Keratinocyte (primary cell): ENCODE measurements at regions not wholly inside any gene's neighbourhood (a gene's known extent, or its start where the extent isn't known, plus 50 kb on each side); places are given as distances from the start of the nearest gene placed in this dataset.
A peak's percentile ranks its signal among the peaks of the same experiment; 100 is the strongest.

Source experiments
- DNase-seq: peaks from one replicate; pipeline ENCODE4 v3.0.0-alpha.2; 2011; ENCODE audit warnings: low read depth, missing footprints, low spot score
- FAIRE-seq: peaks from 2 replicates; lab custom pipeline; 2011; peaks lifted over from hg19 to GRCh38; lab: Jason Lieb, UNC
- H2AFZ ChIP-seq: 2 replicates; pipeline ENCODE4 v1.6.0; 2012; ENCODE audit warnings: low read length, control low read depth, inconsistent platforms; ENCODE audit not compliant: control insufficient read depth
- H3K27ac ChIP-seq: 2 replicates; pipeline ENCODE4 v1.5.1; 2011; ENCODE audit warnings: low read length; ENCODE audit not compliant: control insufficient read depth, insufficient read depth
- H3K27me3 ChIP-seq: 3 replicates; pipeline ENCODE4 v1.6.0; 2011; ENCODE audit warnings: low read length; ENCODE audit not compliant: control insufficient read depth, insufficient read depth; ENCODE audit errors: extremely low read depth
- H3K36me3 ChIP-seq, 2 experiments: 2 replicates in 1 of 2; 3 replicates in 1 of 2; pipeline ENCODE4 v1.5.1; 2011; ENCODE audit warnings: low read length in 2 of 2, mild to moderate bottlenecking in 1 of 2; ENCODE audit not compliant: control insufficient read depth in 2 of 2, insufficient read depth in 2 of 2; ENCODE audit errors: extremely low read depth in 1 of 2
- H3K4me1 ChIP-seq: 3 replicates; pipeline ENCODE4 v1.5.1; 2011; ENCODE audit warnings: low read length; ENCODE audit not compliant: control insufficient read depth, insufficient read depth; ENCODE audit errors: extremely low read depth
- H3K4me2 ChIP-seq: 3 replicates; pipeline ENCODE4 v1.6.0; 2011; ENCODE audit warnings: low read depth, low read length; ENCODE audit not compliant: control insufficient read depth, insufficient read depth; ENCODE audit errors: extremely low read depth
- H3K4me3 ChIP-seq, 3 experiments: fragments of 200-600 bp in 1 of 3; sonication (generic) in 1 of 3; 2 replicates in 2 of 3; 3 replicates in 1 of 3; pipeline ENCODE4 v1.5.1; 2011 to 2016; ENCODE audit warnings: low read length in 3 of 3, mild to moderate bottlenecking in 3 of 3, control low read depth in 2 of 3, inconsistent platforms in 1 of 3, low read depth in 1 of 3, mixed read lengths in 1 of 3, mixed run types in 1 of 3, moderate library complexity in 1 of 3; ENCODE audit not compliant: control insufficient read depth in 2 of 3, insufficient read depth in 2 of 3; ENCODE audit errors: extremely low read depth in 1 of 3
- H3K79me2 ChIP-seq: 2 replicates; pipeline ENCODE4 v1.6.0; 2012; ENCODE audit warnings: low read length; ENCODE audit not compliant: control insufficient read depth, insufficient read depth
- H3K9ac ChIP-seq: 3 replicates; pipeline ENCODE4 v1.6.0; 2011; ENCODE audit warnings: low read length; ENCODE audit not compliant: control insufficient read depth, insufficient read depth; ENCODE audit errors: extremely low read depth
- H3K9me1 ChIP-seq: 3 replicates; pipeline ENCODE4 v1.6.0; 2011; ENCODE audit warnings: low read length; ENCODE audit not compliant: control insufficient read depth, insufficient read depth; ENCODE audit errors: extremely low read depth
- H3K9me3 ChIP-seq: 2 replicates; pipeline ENCODE4 v1.5.1; 2012; ENCODE audit warnings: low read depth, low read length; ENCODE audit not compliant: control insufficient read depth
- H4K20me1 ChIP-seq: 3 replicates; pipeline ENCODE4 v1.6.0; 2011; ENCODE audit warnings: low read length; ENCODE audit not compliant: control insufficient read depth, insufficient read depth; ENCODE audit errors: extremely low read depth
- CTCF ChIP-seq, 3 experiments: IDR thresholded peaks in 1 of 3; conservative IDR thresholded peaks in 1 of 3; optimal IDR thresholded peaks in 1 of 3; 2 replicates in 2 of 3; 3 replicates in 1 of 3; pipeline versions ENCODE3 to v1.5.1; 2011; ENCODE audit warnings: low read length in 3 of 3, mild to moderate bottlenecking in 3 of 3, moderate library complexity in 2 of 3, control low read depth in 1 of 3, inconsistent platforms in 1 of 3; ENCODE audit not compliant: insufficient read depth in 2 of 3; ENCODE audit errors: extremely low read depth in 1 of 3
- EZH2 ChIP-seq: IDR thresholded peaks from one replicate; pipeline ENCODE4 v1.6.1; 2012; ENCODE audit warnings: inconsistent platforms, mild to moderate bottlenecking, low read length, moderate library complexity
- dilution Hi-C: fragments of 300-500 bp; cut with MboI; formaldehyde crosslinking; loops from one replicate; pipeline ENCODE4 v1.7.0; 2020; ENCODE audit warnings: low sequenced_read_pairs; ENCODE audit not compliant: extremely low pct_ligation_motif_present

GRCh38 chr7:82699773-82700186 is 256.2 kb upstream of the CACNA2D1 start:
- Histone ChIP-seq H3K4me1 (peaks cover 15% of the 10 kb centered on the region), H3K27me3 (no peaks in the 10 kb centered on the region), H3K4me3 (no peak overlapping the region), H3K9me1 (no peaks in the 10 kb centered on the region), H3K79me2 (no peaks in the 10 kb centered on the region), H3K9ac (no peak overlapping the region), H3K4me2 (peak overlapping the region; percentile 26), H4K20me1 (no peaks in the 10 kb centered on the region), H2AFZ (no peak overlapping the region), H3K27ac (no peak overlapping the region), H3K36me3 (no peaks in the 10 kb centered on the region), H3K9me3 (no peaks in the 10 kb centered on the region)
- FAIRE-seq (peak; percentile 82), DNase-seq (peak; percentile 33)
- TF ChIP-seq CTCF (optimal IDR thresholded peaks at IDR 0.05 in 1 of 3, IDR thresholded peaks at IDR 0.05 in 1 of 3, conservative IDR thresholded peaks at IDR 0.05 in 1 of 3; ENCODE audit: extremely low read depth in 1 of 3, insufficient read depth in 2 of 3, low read length in 3 of 3) (no peak), EZH2 (no peak)
- dilution Hi-C loops, result no loop called here

GRCh38 chr7:82697897-82698296 is 254.3 kb upstream of the CACNA2D1 start:
- Histone ChIP-seq H3K27me3 (no peaks in the 10 kb centered on the region), H3K4me3 (no peak overlapping the region), H3K36me3 (no peaks in the 10 kb centered on the region), H3K4me2 (no peak overlapping the region), H3K9me3 (no peaks in the 10 kb centered on the region), H3K79me2 (no peaks in the 10 kb centered on the region), H2AFZ (no peak overlapping the region), H3K9ac (no peak overlapping the region), H4K20me1 (no peaks in the 10 kb centered on the region), H3K4me1 (peaks cover 15% of the 10 kb centered on the region), H3K9me1 (no peaks in the 10 kb centered on the region), H3K27ac (no peak overlapping the region)
- dilution Hi-C loops, result no loop called here
- no peak for TF ChIP-seq EZH2
- TF ChIP-seq CTCF (optimal IDR thresholded peaks at IDR 0.05 in 1 of 3, IDR thresholded peaks at IDR 0.05 in 1 of 3, conservative IDR thresholded peaks at IDR 0.05 in 1 of 3; ENCODE audit: extremely low read depth in 1 of 3, insufficient read depth in 2 of 3, low read length in 3 of 3), result no peak
- DNase-seq, result no peak
- FAIRE-seq, result no peak
